Mesenchymal stem cell (in vitro differentiated cells and primary cell): ENCODE measurements at regions not wholly inside any gene's neighbourhood (a gene's known extent, or its start where the extent isn't known, plus 50 kb on each side); places are given as distances from the start of the nearest gene placed in this dataset.
"Not testable (repeated sequence)": the region's sequence is repeated elsewhere in the genome, so short reads cannot be mapped to it uniquely, and the experiment has no call there.

Source experiments
- DNase-seq: peaks from one replicate; pipeline ENCODE4 v3.0.0-alpha.2; 2013
- H2AFZ ChIP-seq: one replicate; pipeline ENCODE4 v1.6.1; 2013; ENCODE audit warnings: low read depth, mild to moderate bottlenecking, control low read depth, inconsistent platforms, low read length, moderate library complexity
- H2AK5ac ChIP-seq: 2 replicates; pipeline ENCODE4 v1.6.1; 2013; ENCODE audit warnings: low read length, moderate library complexity, mild to moderate bottlenecking, inconsistent platforms; ENCODE audit not compliant: severe bottlenecking
- H2BK120ac ChIP-seq: one replicate; pipeline ENCODE4 v1.6.1; 2013; ENCODE audit warnings: low read depth, mild to moderate bottlenecking, inconsistent platforms, low read length, moderate library complexity
- H2BK12ac ChIP-seq, 2 experiments: one replicate each; pipeline ENCODE4 v1.6.1; 2013; ENCODE audit warnings: inconsistent platforms in 2 of 2, low read length in 2 of 2, mild to moderate bottlenecking in 2 of 2, moderate library complexity in 2 of 2, control low read depth in 1 of 2
- H2BK15ac ChIP-seq: one replicate; pipeline ENCODE4 v1.6.1; 2013; ENCODE audit warnings: mild to moderate bottlenecking, low read depth, inconsistent platforms; ENCODE audit not compliant: poor library complexity, severe bottlenecking
- H2BK5ac ChIP-seq: 2 replicates; pipeline ENCODE4 v1.6.1; 2013; ENCODE audit warnings: low read depth, mild to moderate bottlenecking, low read length, control low read depth, inconsistent platforms; ENCODE audit not compliant: poor library complexity, severe bottlenecking
- H3K14ac ChIP-seq, 2 experiments: one replicate each; pipeline ENCODE4 v1.6.1; 2013; ENCODE audit warnings: inconsistent platforms in 2 of 2, low read length in 2 of 2, control low read depth in 1 of 2, mild to moderate bottlenecking in 1 of 2, moderate library complexity in 1 of 2
- H3K18ac ChIP-seq, 2 experiments: one replicate each; pipeline ENCODE4 v1.6.1; 2013; ENCODE audit warnings: inconsistent platforms in 2 of 2, low read length in 2 of 2, control low read depth in 1 of 2, low read depth in 1 of 2, mild to moderate bottlenecking in 1 of 2
- H3K23ac ChIP-seq, 2 experiments: one replicate each; pipeline ENCODE4 v1.6.1; 2013; ENCODE audit warnings: inconsistent platforms in 2 of 2, low read length in 2 of 2, mild to moderate bottlenecking in 2 of 2, moderate library complexity in 2 of 2, control low read depth in 1 of 2
- H3K27ac ChIP-seq: 2 replicates; pipeline ENCODE4 v1.5.1; 2013; ENCODE audit warnings: mild to moderate bottlenecking, moderate library complexity, low read length, control low read depth, inconsistent platforms; ENCODE audit not compliant: poor library complexity, severe bottlenecking
- H3K27me3 ChIP-seq, 2 experiments: 2 replicates each; pipeline versions ENCODE4 v1.6.1 to v1.7.0; 2013; ENCODE audit warnings: low read length in 2 of 2, mild to moderate bottlenecking in 2 of 2, moderate library complexity in 2 of 2, control low read depth in 1 of 2, inconsistent platforms in 1 of 2; ENCODE audit not compliant: control insufficient read depth in 1 of 2, insufficient read depth in 1 of 2
- H3K36me3 ChIP-seq, 2 experiments: 2 replicates each; pipeline versions ENCODE4 v1.6.1 to v1.7.0; 2013; ENCODE audit warnings: low read length in 2 of 2, control low read depth in 1 of 2, inconsistent platforms in 1 of 2, low read depth in 1 of 2, mild to moderate bottlenecking in 1 of 2; ENCODE audit not compliant: insufficient read depth in 2 of 2, control insufficient read depth in 1 of 2
- H3K4ac ChIP-seq, 2 experiments: one replicate each; pipeline ENCODE4 v1.6.1; 2013; ENCODE audit warnings: inconsistent platforms in 2 of 2, low read length in 2 of 2, mild to moderate bottlenecking in 2 of 2, moderate library complexity in 2 of 2, control low read depth in 1 of 2, low read depth in 1 of 2
- H3K4me1 ChIP-seq: 2 replicates; pipeline ENCODE4 v1.6.1; 2013; ENCODE audit warnings: low read depth, low read length, control low read depth; ENCODE audit not compliant: control insufficient read depth, insufficient read depth
- H3K4me2 ChIP-seq: 2 replicates; pipeline ENCODE4 v1.6.1; 2013; ENCODE audit warnings: low read length, mild to moderate bottlenecking, inconsistent platforms; ENCODE audit not compliant: poor library complexity, severe bottlenecking
- H3K4me3 ChIP-seq, 2 experiments: 2 replicates each; pipeline versions ENCODE4 v1.5.1 to v1.7.0; 2013; ENCODE audit warnings: low read length in 2 of 2, mild to moderate bottlenecking in 2 of 2, control low read depth in 1 of 2, low read depth in 1 of 2; ENCODE audit not compliant: insufficient read depth in 1 of 2
- H3K79me1 ChIP-seq: replicated peaks from 2 replicates; pipeline ENCODE4 v1.6.1; 2013; ENCODE audit warnings: mild to moderate bottlenecking, control low read depth, low read length, inconsistent platforms; ENCODE audit not compliant: poor library complexity, severe bottlenecking
- H3K9ac ChIP-seq: 2 replicates; pipeline ENCODE4 v1.7.0; 2013; ENCODE audit warnings: mild to moderate bottlenecking, low read length, moderate library complexity
- H3K9me3 ChIP-seq: 2 replicates; pipeline ENCODE4 v1.7.0; 2013; ENCODE audit warnings: mild to moderate bottlenecking, low read length; ENCODE audit not compliant: control insufficient read depth
- H4K8ac ChIP-seq: one replicate; pipeline ENCODE4 v1.6.1; 2013; ENCODE audit warnings: inconsistent platforms, mild to moderate bottlenecking, low read length, moderate library complexity
- H4K91ac ChIP-seq: one replicate; pipeline ENCODE4 v1.6.1; 2013; ENCODE audit warnings: mild to moderate bottlenecking, low read length, inconsistent platforms
- WGBS: methylation state at CpG from one replicate; pipeline ENCODE4 v1.1.7; 2013; ENCODE audit warnings: mixed read lengths; 5-methylcytosine and 5-hydroxymethylcytosine counted together

GRCh38 chr17:31733326-31733725, 125.7 kb downstream of the COPRS start:
- Histone ChIP-seq H2AK5ac (no peak overlapping the region), H2BK120ac (no peak overlapping the region), H3K27ac (no peak overlapping the region), H3K27me3 (no peaks in the 10 kb centered on the region), H3K79me1 (no peaks in the 10 kb centered on the region), H3K9me3 (no peaks in the 10 kb centered on the region), H2BK12ac (no peak overlapping the region), H4K8ac (peak overlapping the region; percentile 43), H2BK15ac (no peak overlapping the region), H4K91ac (no peak overlapping the region), H3K18ac (no peak overlapping the region), H3K4me1 (no peaks in the 10 kb centered on the region), H3K4ac (no peak overlapping the region), H2BK5ac (no peak overlapping the region), H3K4me3 (no peak overlapping the region), H3K14ac (no peak overlapping the region), H3K36me3 (no peaks in the 10 kb centered on the region), H3K9ac (no peak overlapping the region), H3K4me2 (no peak overlapping the region), H2AFZ (no peak overlapping the region), H3K23ac (no peak overlapping the region)
- no peak for DNase-seq
- WGBS: 60% methylated on average over 7 of the region's 7 CpGs

- not testable (repeated sequence) for H3K36me3 ChIP-seq, H3K27ac ChIP-seq, H3K23ac ChIP-seq, H2BK120ac ChIP-seq, H2AFZ ChIP-seq, H3K4me1 ChIP-seq, H2BK5ac ChIP-seq, H3K9ac ChIP-seq, DNase-seq, H3K18ac ChIP-seq, H3K4me2 ChIP-seq, H4K91ac ChIP-seq, H3K27me3 ChIP-seq, H2AK5ac ChIP-seq, H3K14ac ChIP-seq, H2BK12ac ChIP-seq, H3K79me1 ChIP-seq, H3K9me3 ChIP-seq, H2BK15ac ChIP-seq, H3K4ac ChIP-seq, H4K8ac ChIP-seq, H3K4me3 ChIP-seq
- 95% methylated on average over 5 of the region's 5 CpGs for WGBS
Measured at GRCh38 chr17:31731585-31732154, 127.4 kb downstream of the COPRS start.

- no peak overlapping the region for H3K4me2 ChIP-seq
- no peak overlapping the region for H3K4ac ChIP-seq
- H3K27ac ChIP-seq: no peak overlapping the region
- no peaks in the 10 kb centered on the region for H3K27me3 ChIP-seq
- no peak for DNase-seq
- no peak overlapping the region for H2AK5ac ChIP-seq
- H2BK5ac ChIP-seq: no peak overlapping the region
- H3K18ac ChIP-seq: no peak overlapping the region
- H3K4me1 ChIP-seq: peaks cover 2% of the 10 kb centered on the region
- H4K8ac ChIP-seq: no peak overlapping the region
- H2BK12ac ChIP-seq: no peak overlapping the region
- no peak overlapping the region for H3K23ac ChIP-seq
- no peak overlapping the region for H2AFZ ChIP-seq
- H4K91ac ChIP-seq: no peak overlapping the region
- no peaks in the 10 kb centered on the region for H3K79me1 ChIP-seq
- no peak overlapping the region for H2BK120ac ChIP-seq
- no peaks in the 10 kb centered on the region for H3K36me3 ChIP-seq
- H3K14ac ChIP-seq: no peak overlapping the region
- no peaks in the 10 kb centered on the region for H3K9me3 ChIP-seq
- peak overlapping the region; percentile 2 for H2BK15ac ChIP-seq
- H3K4me3 ChIP-seq: no peak overlapping the region
- WGBS: 81% methylated on average over 3 of the region's 3 CpGs
- H3K9ac ChIP-seq: no peak overlapping the region
Measured at GRCh38 chr17:31731118-31731517, 127.9 kb downstream of the COPRS start.

- peak; percentile 75 for DNase-seq
- Histone ChIP-seq H2AFZ (no peak overlapping the region), H4K8ac (no peak overlapping the region), H2BK5ac (no peak overlapping the region), H3K4ac (no peak overlapping the region), H3K4me2 (no peak overlapping the region), H3K79me1 (no peaks in the 10 kb centered on the region), H3K27ac (no peak overlapping the region), H2BK12ac (no peak overlapping the region), H2AK5ac (no peak overlapping the region), H4K91ac (no peak overlapping the region), H3K18ac (peak overlapping the region in 1 of 2 experiments; percentile 69), H2BK15ac (no peak overlapping the region), H3K23ac (no peak overlapping the region), H3K27me3 (no peaks in the 10 kb centered on the region), H3K36me3 (no peaks in the 10 kb centered on the region), H3K9ac (no peak overlapping the region), H3K4me1 (peaks cover 19% of the 10 kb centered on the region), H3K4me3 (no peak overlapping the region), H3K9me3 (no peaks in the 10 kb centered on the region), H2BK120ac (no peak overlapping the region), H3K14ac (no peak overlapping the region)
- WGBS: 71% methylated on average over 4 of the region's 4 CpGs
Measured at GRCh38 chr17:31726980-31727427, 132.0 kb downstream of the COPRS start.
